GM18498 (cell line): ENCODE measurements at regions not wholly inside any gene's neighbourhood (a gene's known extent, or its start where the extent isn't known, plus 50 kb on each side); places are given as distances from the start of the nearest gene placed in this dataset.

Experiments
- ATAC-seq: cut with Tn5 transposase; IDR thresholded peaks from one replicate; pipeline ENCODE4 v1.9.1; 2021; ENCODE audit warnings: mild to moderate bottlenecking, moderate library complexity; ENCODE audit not compliant: unreplicated experiment

- ATAC-seq, result no peak
These were observed 127.2 kb upstream of the SMIM21 start for GRCh38 chr18:75554644-75555185.

- ATAC-seq, result no peak
These were observed 126.7 kb upstream of the SMIM21 start for GRCh38 chr18:75554176-75554575.

DNA sequence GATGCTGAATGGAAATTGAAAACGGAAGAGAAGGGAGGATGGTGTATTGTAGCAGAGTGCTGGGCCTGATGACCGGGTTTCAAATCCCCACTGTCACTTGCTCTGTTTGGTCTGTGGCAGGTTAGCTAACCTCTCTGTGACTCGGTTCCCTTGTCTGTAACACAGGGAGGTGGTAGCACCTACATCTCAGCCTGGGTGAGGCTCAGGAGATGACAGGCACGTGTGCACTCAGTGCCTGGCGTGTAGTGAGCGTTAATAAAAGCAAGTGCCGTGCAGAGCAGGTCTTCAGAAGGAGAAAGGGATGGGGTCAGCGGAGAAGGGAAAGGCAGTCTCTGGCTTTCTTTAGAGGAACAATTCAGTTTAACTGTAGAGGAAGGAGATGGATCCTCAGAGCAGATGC, 125.5 kb upstream of the SMIM21 start:
- ATAC-seq, result no peak

- ATAC-seq, result no peak
These were observed 123.6 kb upstream of the SMIM21 start for GRCh38 chr18:75551071-75551470.

DNA sequence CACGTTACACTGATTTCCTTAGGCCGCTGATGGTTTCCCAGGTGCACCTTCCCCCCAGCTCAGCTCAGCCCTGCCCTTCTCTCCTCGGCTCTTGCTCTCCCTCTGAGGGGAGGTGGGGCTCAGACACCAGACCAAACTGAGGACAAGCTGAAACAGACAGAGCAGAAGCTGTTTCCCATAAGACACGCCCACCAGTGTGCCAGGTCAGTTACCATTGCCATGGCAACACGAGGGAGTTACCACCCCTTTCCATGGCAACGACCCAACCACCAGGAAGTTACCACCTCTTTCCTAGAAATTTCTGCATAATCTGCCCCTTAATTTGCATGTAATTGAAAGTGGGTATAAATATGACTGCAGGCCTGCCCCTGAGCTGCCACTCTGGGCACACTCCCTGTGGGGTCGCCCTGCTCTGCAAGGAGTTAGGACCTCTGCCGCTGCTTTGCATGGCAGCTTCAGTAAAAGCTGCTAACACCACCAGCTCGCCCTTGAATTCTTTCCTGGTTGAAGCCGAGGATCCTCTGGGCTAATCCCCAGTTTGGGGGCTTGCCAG, 120.9 kb upstream of the SMIM21 start:
- ATAC-seq, result no peak

DNA sequence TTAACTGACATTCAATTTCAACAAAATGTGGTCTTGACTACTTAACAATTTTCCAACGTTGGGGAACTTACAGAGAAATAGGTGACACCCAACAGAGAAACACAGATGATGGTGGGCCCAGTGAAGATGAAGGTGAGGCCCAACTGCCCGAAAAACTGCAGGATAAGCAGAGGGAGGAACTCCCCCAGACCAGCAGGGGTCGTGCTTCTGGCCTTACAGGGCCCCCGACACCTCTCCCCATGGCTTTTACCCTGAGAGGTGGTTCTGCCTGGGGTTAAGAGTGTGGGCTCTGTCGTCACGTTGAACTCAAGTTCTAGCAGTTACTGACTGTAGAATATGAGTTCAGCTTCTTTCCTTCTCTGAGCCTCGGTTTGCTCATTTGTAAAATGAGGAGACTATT, 119.5 kb upstream of the SMIM21 start:
- no peak for ATAC-seq

DNA sequence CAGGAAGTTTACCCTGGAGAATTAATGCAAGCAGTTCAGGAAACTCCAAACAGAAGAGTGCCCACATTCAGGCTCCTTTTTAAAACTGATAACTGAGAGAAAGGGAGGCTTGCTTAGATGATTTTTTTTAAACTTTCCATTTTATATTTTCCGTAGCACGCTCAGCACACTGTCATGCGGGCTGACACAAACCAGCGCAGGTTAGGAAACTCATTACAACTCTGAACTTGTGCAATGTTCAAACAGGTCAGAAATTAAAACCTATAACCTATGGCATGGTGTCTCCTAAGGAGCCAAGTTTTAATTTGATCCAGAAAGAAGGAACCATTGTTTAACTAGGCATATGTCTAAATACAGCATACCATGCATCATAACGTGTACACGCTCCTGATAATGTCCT, 117.7 kb upstream of the SMIM21 start:
- no peak for ATAC-seq

DNA sequence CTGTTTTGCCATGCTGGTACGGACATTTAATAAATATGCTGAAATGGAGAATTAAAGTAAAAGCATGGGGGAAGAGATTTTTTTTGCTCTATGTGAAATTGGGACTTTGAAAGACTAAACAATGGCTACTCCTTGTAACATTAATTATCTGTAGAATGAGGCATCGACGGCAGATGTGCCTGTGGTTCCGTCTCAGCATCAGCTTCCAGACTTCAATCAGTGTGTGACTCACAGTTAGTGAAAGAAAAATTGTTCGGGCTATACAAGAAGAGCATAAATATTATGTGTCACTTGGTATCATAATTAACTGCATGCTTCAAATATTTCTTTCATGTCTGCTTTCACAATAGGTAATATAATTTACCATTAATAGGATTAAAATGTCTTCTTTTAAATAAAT, 117.0 kb upstream of the SMIM21 start:
- ATAC-seq, result no peak

- no peak for ATAC-seq
These were observed 116.6 kb upstream of the SMIM21 start for GRCh38 chr18:75544051-75544481.

GRCh38 chr18:75538727-75539126, 111.2 kb upstream of the SMIM21 start:
- no peak for ATAC-seq

- ATAC-seq, result no peak
These were observed 106.4 kb upstream of the SMIM21 start for GRCh38 chr18:75533950-75534349.

DNA sequence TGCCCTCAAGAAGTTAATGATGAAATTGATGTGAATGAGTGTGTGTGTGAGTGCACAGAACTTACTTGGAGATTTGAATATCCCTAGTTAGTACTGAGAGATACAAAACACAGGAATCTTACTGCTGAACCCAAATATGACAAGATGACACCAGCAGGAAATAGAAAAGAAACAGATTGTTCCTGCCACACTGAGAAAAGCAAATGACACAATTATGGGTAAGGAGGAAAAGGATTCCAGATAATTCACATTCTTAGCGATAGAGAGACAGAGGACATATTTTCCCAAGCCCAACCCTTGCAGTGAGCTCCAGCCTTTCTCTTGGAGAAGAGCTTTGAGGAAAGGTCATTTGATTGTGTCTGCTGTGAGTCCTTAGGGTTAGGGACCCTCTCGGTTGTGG, 105.7 kb upstream of the SMIM21 start:
- no peak for ATAC-seq

- ATAC-seq, result no peak
These were observed 104.5 kb upstream of the SMIM21 start for GRCh38 chr18:75531851-75532459.

- ATAC-seq, result no peak
These were observed 103.8 kb upstream of the SMIM21 start for GRCh38 chr18:75531212-75531850.

- ATAC-seq, result no peak
These were observed 103.2 kb upstream of the SMIM21 start for GRCh38 chr18:75530566-75531211.

GRCh38 chr18:75530118-75530517, 102.6 kb upstream of the SMIM21 start:
- no peak for ATAC-seq

DNA sequence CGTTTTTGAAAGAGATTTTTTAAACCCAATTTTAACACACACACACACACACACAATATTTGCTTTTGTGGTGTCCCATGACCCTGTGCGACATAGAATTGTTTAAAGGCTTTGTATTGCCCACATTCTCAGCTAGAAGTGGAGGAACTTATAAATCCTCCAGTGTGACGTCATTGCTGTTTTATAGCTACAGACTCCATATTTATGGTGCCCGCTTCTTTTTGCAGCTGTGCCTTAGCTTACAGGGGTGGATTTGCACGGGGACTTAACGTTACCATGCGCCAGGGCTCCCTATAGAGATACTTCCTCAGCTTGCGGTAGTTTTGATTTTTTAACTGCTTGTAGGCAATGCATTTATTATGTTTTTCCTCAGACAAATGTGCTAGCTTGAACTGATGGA, 101.9 kb upstream of the SMIM21 start:
- ATAC-seq, result no peak

DNA sequence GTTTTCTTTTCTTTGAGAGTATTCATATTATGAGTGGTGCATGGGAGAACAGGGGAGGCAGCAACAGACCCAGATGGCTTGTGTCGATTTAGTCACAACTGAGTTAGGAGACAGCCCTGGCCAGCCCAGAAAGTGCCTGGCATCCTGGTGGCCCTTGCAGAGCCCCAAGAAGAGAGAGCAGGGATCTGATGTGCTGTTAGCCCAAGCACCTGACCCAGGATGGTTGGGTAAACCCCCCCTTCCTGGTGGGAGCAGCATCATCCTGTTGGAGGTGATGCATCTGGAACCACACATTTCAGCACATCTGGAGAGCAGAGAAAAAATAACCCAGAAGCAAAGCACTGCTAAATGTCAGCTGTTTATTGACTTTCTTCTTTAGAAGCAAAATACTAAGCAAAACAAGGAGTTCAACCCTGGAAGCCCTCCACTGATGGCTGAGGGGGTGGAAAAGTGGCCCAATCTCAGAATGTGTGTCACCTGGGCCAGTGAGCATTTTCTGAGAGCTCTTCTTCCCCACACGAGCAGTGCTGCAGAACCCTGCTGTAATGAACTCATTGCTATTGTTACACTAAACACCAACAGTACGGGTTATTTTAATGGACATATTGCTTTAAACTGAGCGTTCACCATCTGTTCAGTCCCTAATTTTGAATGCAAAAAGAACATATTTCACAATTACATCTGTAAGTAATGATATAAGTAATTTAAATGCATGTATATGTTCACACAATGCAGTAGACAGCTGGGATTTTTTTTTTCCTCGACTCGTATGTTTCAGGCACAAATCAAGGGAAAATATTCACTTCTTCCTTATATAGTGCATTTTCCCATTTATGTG, 100.6 kb upstream of the SMIM21 start:
- ATAC-seq, result no peak

DNA sequence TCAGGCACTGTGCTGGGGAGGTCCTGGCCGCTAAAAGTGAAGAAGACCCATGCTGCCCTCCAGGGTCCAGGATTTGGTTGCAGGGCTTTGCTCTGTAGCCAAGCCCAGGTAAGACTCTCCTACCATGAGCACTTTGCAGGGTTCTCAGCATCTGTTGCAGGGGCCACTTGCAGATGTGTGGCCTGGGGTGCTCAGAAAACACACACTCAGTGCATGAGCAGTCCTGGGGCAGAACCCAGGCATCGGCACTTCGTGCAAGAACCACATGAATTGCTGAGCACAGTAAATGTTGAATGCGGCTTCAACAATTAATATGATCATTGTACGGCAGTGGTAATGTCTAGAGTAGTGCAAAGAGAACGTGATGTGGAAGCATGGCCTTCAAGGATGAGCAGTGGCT, 98.5 kb upstream of the SMIM21 start:
- ATAC-seq, result no peak

DNA sequence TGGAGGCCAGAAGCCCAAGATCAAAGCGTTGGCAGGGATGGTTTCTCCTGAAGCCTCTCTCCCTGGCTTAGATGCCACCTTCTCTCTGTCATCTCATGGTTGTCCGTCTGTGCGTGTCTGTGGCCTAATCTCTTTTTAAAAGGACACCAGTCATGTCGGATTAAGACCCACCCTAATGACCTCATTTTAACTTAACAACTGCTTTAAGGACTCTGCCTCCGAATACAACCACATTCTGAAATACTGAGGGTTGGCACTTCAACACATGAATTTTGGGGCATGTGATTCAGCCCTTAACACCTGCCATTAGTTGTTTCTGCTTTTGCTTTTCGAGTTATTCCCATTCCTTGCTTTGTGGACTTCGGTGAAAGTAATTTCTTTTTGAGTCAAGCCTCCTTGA, 97.8 kb upstream of the SMIM21 start:
- ATAC-seq, result no peak

GRCh38 chr18:75524841-75525240, 97.3 kb upstream of the SMIM21 start:
- no peak for ATAC-seq
